MV-4-11 (cell line): ENCODE measurements at regions not wholly inside any gene's neighbourhood (a gene's known extent, or its start where the extent isn't known, plus 50 kb on each side); places are given as distances from the start of the nearest gene placed in this dataset.
"Not testable (repeated sequence)": the region's sequence is repeated elsewhere in the genome, so short reads cannot be mapped to it uniquely, and the experiment has no call there.

ENCODE experiments used
- DNase-seq: peaks from one replicate; lab custom pipeline; 2025; lab: John Stamatoyannopoulos, UW

DNA sequence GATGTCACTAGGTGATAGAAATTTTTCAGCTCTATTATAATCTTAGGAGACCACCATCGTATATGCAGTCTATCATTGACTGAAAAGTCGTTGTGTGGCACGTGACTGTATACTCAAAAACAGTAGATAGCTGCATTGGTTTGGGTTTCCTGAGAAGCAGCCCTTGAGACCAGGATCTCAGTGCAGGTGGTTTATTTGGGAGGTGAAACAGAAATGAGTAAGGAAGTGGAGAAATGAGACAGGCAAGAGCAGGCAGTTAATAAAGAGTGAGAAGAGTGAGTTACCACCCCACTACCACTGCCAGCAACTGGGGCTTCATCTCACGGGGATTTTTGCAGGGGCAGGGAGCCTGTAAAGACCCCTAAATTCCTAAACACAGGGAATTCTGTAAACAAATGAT is 221.0 kb downstream of the SHQ1 start:
- no peak for DNase-seq

DNA sequence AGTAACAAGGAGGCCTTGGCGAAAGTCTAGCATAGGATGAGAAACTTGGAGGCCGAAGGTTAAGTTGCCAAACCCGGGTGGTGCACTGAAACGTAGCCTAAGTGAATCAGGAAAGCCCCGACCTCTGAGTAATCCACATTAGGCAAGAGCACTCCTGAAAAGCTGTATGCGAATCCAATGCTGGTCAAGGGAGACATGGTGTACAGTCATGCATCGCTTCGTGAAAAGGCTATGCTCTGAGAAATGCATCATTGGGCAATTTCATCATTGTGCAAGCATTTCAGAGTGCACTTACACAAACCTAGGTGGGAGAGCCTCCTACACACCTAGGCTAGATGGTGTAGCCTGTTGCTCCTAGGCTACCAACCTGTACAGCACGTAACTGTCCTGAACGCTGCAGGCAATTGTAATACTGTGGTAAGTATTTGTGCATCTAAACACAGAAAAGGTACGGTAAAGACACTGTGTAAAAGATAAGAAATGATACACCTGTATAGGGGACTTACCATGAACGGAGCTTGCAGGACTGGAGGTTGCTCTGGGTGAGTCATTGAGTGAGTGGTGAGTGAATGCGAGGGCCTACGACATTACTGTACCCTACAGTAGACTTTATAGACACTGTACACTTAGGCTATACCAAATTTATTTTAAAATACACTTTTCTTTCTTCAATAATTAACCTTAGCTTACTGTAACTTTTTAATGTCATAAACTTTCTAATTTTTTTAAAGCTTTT is 222.5 kb downstream of the SHQ1 start:
- DNase-seq, result peak; percentile 41

DNA sequence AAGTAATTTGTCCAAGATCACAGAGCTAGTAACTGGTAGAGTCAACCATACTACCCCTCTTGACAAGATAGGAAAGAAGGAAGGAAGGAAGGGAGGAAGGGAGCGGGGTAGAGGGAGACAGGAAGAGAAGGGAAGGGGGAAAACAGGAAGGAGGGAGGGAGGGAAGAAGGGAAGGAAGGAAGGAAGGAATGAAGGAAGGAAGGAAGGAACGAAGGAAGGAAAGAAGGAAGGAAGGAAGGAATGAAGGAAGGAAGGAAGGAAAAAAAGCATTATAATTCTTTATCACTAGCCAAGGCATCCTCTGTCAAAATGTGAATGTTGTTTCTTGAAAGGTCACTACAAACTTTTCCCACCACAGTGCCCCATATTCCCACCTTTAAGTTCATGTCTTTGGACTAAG is 223.6 kb downstream of the SHQ1 start:
- DNase-seq, result no peak

DNA sequence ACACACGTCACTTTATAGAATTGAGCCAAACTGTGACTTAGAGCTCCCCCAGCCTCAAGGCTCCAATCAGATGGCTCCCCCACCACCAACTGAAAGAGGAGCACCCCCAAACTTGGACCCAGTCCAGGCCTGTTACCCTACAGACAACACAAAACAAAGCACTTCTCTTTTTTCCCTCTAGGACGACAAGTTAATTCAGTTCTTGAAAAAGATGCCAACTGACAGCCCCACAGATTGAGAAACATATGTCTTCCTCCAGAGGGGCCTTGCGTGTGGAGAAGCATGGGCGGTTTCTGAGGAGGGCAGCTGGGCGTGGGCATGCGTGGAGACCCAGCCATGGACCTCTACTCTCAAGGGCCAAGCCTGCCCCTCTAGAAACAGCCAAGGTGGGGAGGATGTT is 229.5 kb downstream of the SHQ1 start:
- DNase-seq, result peak; percentile 96

DNA sequence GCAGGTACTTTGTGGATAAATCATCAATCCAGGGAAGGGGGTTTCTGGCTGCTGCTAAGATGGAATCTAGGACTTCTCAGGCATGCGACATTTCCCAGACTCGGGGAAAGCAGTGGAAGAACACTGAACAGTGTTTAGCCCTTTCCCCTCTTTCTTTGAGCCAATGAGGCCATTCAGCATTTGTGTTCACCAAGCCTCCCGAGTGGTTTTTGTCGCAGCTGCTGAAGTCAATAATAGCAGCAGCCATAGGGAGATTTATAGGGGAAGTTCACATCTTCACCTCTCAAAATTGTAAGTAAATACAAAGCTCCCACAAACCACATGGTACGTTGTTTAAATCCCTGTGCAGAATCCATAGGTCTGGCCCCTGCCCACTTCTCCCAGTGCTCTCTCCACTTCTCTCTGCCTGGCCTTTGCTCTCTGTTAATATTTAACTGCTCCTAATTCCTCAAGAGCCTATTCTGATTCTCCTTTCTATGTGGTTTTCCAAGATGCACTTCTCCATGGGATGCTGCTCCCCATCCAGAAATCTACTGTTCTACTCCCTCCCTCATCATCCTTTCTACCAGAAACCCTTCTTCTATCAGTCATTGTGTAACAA is 230.7 kb downstream of the SHQ1 start:
- peak; percentile 86 for DNase-seq

DNA sequence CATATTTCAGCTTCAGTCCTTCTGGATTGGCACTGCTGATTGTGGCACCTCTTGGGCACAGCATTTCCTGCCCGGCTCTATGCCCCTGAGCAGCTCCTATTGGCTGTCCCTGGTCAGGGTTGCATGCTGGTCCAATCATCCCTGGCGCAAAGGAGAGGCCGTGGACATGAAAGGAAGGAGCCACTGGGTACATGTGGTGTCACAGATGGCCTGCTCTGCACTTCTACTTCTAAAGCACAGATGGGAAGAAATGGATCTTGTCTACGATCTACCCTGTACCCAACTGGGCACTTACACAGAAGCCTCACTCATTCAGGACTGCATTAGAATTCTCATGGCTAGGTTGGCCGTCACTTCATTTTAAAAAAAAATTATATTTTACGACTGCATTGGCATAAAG is 232.5 kb downstream of the SHQ1 start:
- no peak for DNase-seq

DNA sequence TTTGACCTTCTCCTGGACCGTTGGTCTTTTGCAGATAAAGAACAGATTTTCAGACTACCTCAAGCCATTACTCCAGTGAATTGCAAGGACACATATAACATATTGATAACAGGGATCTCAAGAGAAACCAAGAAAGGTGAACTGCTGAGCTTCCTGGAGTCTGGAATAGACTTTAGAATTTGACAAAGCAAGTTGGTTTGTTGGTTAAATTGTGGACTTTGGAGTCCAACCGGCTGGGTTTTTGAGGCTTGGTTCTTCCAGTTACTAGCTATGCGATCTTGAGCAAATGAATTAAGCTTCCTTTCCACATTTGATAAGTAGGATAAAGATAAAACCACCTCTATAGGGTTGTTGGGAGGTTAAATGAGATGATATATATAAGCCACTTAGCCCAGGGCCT is 233.1 kb downstream of the SHQ1 start:
- DNase-seq, result no peak

DNA sequence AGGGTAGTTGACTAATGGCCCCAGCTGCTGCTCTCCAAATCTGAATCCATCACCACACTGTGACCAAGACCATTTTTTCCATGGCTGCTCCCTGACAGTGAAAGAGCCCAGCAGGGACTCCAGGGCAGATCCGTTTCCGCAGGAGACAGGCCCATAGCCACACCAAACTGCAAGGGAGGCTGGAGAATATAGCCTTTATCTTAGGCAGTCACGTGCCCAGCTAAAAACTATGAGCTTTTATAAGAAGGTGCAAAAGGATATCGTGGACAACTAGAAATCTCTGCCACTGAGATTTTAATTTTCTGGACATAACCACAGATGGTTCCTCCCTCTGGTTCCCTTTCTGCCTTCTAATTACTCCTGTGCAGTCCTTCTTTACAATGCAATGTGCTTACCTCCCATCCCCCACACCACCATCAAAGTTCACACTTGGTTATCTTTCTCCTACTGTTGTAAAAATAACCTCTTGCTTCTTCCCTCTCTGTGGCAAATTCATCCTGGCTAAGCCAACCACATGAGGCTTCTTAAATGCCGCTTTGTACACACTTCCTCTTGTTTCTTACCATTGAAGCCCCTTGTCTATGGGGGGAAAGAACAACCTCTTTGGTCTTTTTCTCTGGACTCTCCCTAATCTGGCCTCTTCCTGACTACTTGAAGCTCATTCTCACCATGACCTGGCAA is 233.7 kb downstream of the SHQ1 start:
- peak; percentile 96 for DNase-seq

DNA sequence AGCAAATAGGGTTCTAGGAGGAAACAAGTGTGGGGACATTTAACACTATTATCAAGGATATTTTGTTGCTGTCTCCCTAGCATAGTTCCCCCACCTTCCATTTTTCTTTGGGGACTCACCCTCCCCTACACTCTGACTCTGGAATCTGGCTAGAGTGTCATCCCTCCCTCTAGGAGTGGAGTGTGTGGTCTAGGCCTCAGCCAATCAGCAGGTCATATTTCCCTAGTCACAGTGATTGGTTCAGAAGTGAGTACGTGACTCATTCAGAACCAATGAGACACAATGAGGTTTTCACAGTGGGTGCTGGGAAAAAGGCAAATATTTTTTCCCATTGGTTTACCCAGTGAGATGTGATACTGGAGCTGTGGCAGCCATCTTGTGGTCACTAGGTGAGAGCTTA is 234.4 kb downstream of the SHQ1 start:
- no peak for DNase-seq

DNA sequence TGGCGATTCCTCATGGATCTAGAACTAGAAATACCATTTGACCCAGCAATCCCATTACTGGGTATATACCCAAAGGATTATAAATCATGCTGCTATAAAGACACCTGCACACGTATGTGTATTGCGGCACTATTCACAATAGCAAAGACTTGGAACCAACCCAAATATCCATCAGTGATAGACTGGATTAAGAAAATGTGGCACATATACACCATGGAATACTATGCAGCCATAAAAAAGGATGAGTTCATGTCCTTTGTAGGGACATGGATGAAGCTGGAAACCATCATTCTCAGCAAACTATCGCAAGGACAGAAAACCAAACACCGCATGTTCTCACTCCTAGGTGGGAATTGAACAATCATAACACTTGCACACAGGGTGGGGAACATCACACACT is 239.1 kb downstream of the SHQ1 start:
- not testable (repeated sequence) for DNase-seq

DNA sequence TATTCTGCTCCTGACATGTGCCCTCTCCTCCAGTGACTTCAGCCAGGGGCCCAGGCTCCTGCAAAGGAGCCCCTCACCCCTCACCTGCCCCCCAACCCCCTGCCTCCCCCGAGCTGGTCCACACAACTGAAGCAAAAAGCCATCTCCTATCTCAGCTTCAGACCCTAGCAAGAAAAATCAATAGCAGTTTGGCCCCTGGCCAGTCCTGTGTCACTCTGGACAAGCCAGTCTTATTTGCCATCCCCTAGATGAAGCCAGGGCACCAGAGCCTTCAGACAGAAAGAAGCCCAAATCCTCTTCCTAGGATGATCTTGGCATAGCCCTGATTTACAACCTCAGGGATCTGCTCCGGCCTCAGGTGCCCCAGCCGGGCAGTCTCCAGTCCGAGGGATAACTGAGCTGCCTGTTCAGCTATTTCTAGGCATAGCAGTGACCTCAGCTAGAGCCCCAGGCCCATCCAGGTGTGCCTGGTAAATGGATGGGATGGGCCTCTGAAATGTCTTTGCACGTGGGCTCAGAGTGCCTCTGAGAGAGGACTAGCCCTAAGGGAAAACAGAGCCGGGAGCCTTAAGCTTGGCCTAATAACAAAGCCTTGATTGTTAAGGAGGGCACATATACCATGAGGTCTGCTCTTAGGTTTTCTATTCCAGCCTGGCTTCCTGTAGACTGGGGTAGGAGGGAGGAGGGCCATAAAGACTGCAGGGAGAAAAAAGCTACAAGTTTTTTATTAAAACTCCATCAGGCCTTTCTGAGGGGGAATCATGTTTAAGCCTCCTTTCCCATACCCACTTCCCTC is 242.0 kb downstream of the SHQ1 start:
- DNase-seq, result no peak

DNA sequence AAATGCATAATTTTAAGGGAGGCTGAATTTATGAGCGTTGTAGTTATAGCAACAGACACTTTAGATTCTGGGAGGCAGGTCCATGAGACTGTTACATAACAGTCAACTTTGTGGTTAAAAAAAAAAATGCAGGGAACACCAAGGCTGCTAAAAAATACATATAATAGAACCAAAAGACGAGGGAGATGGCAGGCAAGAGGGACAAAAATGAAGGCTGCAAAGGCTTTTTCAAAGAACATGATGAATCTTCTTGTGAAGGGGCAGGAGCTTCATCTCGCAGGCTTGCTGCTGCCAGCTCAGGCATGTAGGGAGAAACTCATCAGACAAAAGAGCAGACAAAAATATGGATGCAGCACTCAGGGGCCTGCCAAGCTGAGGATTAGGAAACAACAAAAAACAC is 243.9 kb downstream of the SHQ1 start:
- peak; percentile 39 for DNase-seq

DNA sequence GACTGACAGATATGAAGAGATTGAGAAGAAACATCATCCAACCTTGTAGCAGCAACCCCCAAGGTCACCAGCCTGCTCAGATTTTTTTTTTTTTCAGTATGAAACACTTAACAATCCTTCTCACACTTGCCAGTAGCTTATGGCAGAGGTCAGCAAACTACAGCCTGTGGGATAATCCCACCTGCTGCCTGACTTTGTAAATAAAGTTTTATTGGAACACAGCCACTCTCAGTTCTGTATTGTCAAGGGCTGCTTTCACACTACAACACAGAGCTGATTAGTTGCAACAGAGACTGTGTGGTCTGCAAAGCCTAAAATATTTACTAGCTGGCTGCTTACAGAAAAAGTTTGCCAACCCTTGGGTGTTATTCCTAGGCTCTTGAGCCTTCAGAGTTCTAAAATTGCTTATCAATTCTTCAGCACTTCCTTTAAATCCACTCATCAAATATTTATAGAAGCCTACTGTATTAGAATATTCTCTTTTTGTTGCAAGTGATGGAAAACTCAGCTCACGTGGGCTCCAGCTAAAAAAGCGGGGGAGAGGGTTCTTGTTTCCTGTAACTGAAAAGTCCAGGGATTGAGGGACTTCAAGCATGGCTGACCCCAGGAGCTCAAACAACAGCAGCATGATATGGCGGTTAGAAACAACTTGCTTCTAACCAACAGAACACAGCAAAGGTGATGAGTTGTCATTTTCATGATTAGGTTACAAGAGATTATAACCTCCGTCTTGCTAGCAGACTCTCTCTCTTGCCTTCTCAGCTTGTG is 246.1 kb downstream of the SHQ1 start:
- peak; percentile 75 for DNase-seq

DNA sequence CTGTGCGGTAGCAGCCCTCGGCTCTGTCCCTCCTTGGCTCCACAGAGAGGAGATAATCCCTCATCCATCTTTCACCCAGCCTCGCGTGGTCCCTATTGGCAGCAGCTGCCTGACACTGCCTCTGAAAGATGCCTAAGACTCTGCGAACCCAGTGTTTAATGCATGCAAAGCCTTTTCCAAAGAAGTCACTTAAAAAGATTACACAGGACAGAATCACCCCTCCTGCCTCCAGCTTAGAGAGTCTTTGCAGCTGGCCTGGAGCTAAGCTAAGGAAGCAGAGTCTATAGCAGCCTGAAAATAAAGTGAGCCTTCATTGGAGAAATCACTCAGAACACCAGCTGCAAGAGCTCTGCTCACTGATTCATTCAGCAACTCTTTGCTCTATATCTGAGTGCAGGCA is 247.2 kb downstream of the SHQ1 start:
- DNase-seq, result no peak

DNA sequence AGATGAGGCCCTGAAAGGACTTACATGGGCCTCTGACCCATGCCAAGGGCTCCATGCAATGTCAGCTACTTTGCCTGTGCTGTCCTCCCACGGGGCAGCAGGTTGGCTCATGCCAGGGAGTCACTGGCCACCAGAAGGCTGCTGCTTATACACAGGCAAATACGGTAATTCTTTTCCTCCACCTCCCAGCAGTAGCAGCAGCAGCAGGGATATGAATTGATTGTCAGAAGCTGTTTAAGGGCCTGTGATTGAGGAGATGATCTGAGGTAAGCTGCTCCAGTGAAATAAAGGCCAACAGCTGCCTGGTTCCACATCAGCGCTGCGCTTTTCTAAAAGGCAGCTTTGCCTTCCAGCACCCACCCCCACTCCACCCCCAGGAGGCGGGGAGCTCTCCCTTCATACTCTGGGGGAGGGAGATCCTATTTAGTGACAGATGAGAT is 250.5 kb downstream of the SHQ1 start:
- DNase-seq, result no peak

DNA sequence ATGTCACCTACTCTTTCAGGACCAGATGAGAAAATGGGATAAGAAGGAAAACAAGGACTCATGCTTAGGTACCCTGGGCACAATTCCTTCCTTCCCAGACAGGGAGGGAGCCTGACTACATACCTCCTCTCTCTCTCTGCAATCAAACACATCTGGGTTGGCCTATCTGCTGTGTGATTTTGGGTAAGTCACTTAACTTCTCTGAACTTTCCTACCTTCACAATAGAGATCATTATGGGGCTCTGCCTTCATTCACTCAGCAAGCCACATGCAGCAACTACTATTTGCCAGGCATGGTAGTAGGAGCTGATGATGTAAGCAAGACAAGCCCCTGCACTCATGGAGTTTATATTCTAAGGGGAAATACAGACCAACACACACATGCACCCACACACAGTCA is 251.2 kb downstream of the SHQ1 start:
- no peak for DNase-seq

DNA sequence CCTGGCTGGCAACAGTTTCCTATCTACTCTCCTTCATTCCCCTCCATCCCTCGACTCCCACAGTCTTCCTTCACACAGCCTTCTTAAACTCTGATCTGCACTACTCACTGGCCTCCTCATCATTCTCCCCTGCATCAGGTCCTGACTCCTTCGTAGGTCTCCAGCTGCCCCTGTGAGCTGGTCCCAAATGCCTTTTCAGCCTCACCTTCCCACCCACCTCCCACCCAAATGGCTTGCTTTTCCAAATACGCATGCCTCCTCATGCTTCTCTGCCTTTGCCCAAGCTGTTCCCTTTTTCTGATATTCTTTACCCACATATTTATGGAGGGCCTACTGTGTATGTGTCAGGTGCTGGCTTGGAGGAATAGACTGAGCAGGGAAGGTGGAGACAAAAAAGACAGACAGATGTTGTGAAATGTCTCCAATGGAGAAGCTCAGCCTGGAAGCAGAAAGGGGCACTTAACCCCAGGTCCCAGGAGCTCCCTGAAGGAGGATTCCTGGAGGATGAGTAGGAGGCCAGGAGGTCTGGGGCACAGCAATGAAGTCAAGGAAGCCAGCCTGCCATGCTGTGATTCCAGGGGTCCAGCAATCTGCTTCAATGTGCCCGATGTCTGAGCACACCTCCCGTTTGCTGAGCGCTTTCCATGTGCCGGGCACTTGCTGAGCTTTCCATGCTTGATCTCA is 252.2 kb downstream of the SHQ1 start:
- DNase-seq, result no peak

DNA sequence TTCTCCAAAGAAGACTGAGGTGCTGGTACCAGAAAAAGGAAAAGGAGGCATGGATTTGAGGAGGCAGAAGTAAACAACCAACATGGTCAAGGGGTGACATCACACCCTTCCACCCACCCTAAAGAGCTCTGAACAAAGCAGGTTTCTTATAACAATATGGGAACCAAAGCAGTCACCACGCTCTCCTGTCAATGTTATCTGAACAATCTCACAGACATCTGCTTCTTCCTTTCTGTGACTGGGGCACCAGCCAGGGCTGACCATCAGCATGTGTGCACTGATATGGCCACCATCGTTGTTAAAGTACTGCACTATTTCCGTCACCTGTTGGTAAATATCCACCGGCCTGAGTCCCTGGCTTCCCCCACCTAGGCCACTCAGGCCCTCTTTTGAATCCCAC is 252.9 kb downstream of the SHQ1 start:
- DNase-seq, result no peak

DNA sequence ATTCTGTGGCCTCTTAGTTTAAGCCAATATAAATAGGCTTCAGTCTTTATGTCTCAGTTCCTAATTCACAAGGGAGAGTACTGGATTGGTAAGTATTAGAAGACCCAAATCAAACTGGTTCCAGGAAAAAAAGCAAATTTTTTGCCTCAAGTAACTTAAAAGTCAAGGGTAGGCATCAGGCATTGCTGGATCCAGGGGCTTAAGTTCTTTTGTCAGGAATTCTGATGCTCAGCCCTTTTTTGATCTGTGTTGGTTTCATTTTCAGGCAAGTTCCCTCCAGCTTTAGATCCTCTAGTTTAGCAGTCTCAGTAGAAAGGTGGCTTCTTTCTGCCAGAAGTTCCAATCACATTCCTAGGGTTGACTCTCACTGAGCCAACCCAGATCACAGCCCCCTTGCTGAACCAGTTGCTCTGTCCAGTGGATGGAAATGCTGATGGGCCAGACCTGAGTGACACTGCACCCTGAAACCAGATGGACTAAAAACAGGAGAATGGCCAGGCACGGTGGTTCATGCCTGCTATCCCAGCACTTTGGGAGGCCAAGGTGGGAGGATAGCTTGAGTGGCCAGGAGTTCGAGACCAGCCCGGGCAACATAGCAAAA is 253.5 kb downstream of the SHQ1 start:
- no peak for DNase-seq

DNA sequence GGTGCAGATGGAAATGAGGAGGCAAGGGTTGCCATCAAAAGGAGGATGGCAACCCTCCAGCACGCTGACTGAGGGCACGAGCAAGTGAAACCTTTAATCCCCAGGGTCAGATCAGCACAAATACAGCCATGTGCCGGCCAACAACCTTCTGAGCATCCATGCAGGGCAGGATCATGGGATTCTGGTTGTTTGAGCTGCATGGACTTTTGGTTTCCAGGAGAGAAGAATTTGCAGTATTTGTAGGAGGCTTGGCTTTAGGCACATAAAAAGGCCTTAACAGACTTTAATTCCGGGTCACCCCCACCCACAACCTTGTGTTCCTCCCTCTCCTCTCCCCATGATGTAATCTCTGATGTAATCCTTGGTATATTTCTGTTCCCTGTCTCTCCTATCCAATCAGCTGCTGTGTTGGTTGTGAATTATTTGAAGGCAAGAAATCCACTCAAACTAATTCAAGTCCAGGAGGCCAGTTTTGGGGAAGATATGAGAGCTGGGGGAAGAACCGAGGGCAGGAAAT is 254.3 kb downstream of the SHQ1 start:
- DNase-seq, result peak; percentile 86
